Small intestine (tissue), 7 donors: ENCODE measurements at regions not wholly inside any gene's neighbourhood (a gene's known extent, or its start where the extent isn't known, plus 50 kb on each side); places are given as distances from the start of the nearest gene placed in this dataset.

Experiments used
- DNase-seq, 2 donors: peaks; one replicate each; pipeline versions ENCODE4 v3.0.0 to v3.0.0-alpha.2; 2013
- FAIRE-seq: peaks from 2 replicates; lab custom pipeline; 2012; peaks lifted over from hg19 to GRCh38; lab: Jason Lieb, UNC
- H3K27ac ChIP-seq, 3 donors: one replicate each; pipeline ENCODE4 v1.5.1; 2013; ENCODE audit warnings: low read length in 2 of 3, mild to moderate bottlenecking in 2 of 3, control low read depth in 1 of 3, inconsistent platforms in 1 of 3, low read depth in 1 of 3, moderate library complexity in 1 of 3
- H3K27me3 ChIP-seq, 3 donors: one replicate each; pipeline ENCODE4 v1.6.1; 2013; ENCODE audit warnings: low read length in 3 of 3, inconsistent platforms in 1 of 3; ENCODE audit not compliant: control insufficient read depth in 3 of 3, insufficient read depth in 3 of 3
- H3K36me3 ChIP-seq, 3 donors: one replicate each; pipeline ENCODE4 v1.6.1; 2013; ENCODE audit warnings: low read length in 3 of 3, inconsistent platforms in 1 of 3, low read depth in 1 of 3, mild to moderate bottlenecking in 1 of 3, moderate library complexity in 1 of 3; ENCODE audit not compliant: control insufficient read depth in 3 of 3, insufficient read depth in 2 of 3
- H3K4me1 ChIP-seq, 3 donors: one replicate each; pipeline ENCODE4 v1.6.1; 2013; ENCODE audit warnings: low read length in 2 of 3, inconsistent platforms in 1 of 3, low read depth in 1 of 3, mild to moderate bottlenecking in 1 of 3, moderate library complexity in 1 of 3; ENCODE audit not compliant: control insufficient read depth in 3 of 3, insufficient read depth in 2 of 3
- H3K4me3 ChIP-seq, 3 donors: one replicate each; pipeline ENCODE4 v1.5.1; 2013; ENCODE audit warnings: low read length in 3 of 3, control low read depth in 1 of 3, inconsistent platforms in 1 of 3, low read depth in 1 of 3, mild to moderate bottlenecking in 1 of 3, moderate library complexity in 1 of 3
- H3K9me3 ChIP-seq, 2 donors: one replicate each; pipeline ENCODE4 v1.6.1; 2013; ENCODE audit warnings: low read depth in 1 of 2, low read length in 1 of 2; ENCODE audit not compliant: control insufficient read depth in 2 of 2, insufficient read depth in 1 of 2
- WGBS, 3 donors: extraction: QIAGEN DNeasy Blood & Tissue Kit; methylation state at CpG; one replicate each; pipeline ENCODE4 v1.1.7; 2013; 5-methylcytosine and 5-hydroxymethylcytosine counted together
- donor health status: healthy with polysubstance abuse.
- donor health status: control.
- donor health status: control.
- donor health status: Bipolar disorder and iron deficiency.
- donor health status: healthy.

DNA sequence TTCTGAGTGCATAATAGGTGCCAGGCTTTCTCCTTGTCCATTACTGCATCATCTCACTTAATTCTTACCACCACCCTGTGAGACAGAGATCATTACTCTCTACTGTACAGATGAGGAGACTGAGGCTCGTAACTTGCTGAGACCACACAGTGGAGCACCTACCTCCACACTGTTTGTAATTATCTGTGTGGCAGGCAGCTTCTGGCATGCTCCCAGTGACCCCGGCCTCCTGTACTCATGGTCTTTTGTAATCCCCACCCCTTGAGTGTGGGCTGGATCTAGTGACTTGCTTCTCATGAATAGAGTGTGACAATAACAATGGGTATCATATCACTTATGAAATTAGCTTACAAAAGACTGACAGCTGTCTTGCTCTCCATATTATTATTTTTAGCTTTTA, 407.3 kb downstream of the MATN1 start:
- 70 to 77% (median 76%) methylated on average over 2 of the region's 2 CpGs for WGBS, 3 donors
- no peaks in the 10 kb centered on the region for H3K9me3 ChIP-seq
- H3K27ac ChIP-seq = no peak overlapping the region
- DNase-seq (no peak), FAIRE-seq (no peak)
- no peaks in the 10 kb centered on the region for H3K4me1 ChIP-seq
- no peak overlapping the region for H3K4me3 ChIP-seq
- H3K36me3 ChIP-seq = no peaks in the 10 kb centered on the region
- peaks cover 0 to 5% (median 2%) of the 10 kb centered on the region in 3 donors for H3K27me3 ChIP-seq

GRCh38 chr1:30315185-30315960, 408.0 kb downstream of the MATN1 start:
- Histone ChIP-seq H3K27me3 (peaks cover 0 to 3% (median 2%) of the 10 kb centered on the region in 3 donors), H3K9me3 (no peaks in the 10 kb centered on the region), H3K27ac (no peak overlapping the region), H3K36me3 (no peaks in the 10 kb centered on the region), H3K4me1 (no peaks in the 10 kb centered on the region), H3K4me3 (no peak overlapping the region)
- WGBS, 3 donors = 32 to 52% (median 48%) methylated on average over 4 of the region's 4 CpGs
- FAIRE-seq (no peak), DNase-seq (no peak)

- Histone ChIP-seq H3K36me3 (no peaks in the 10 kb centered on the region), H3K4me1 (no peaks in the 10 kb centered on the region), H3K9me3 (no peaks in the 10 kb centered on the region), H3K4me3 (no peak overlapping the region), H3K27ac (no peak overlapping the region), H3K27me3 (peaks cover 0 to 2% (median 2%) of the 10 kb centered on the region in 3 donors)
- WGBS, 3 donors = 45 to 64% (median 45%) methylated on average over 5 of the region's 5 CpGs
- DNase-seq = no peak
- no peak for FAIRE-seq
These were observed 408.8 kb downstream of the MATN1 start for GRCh38 chr1:30314591-30314990.

- no peaks in the 10 kb centered on the region for H3K4me1 ChIP-seq
- H3K4me3 ChIP-seq = no peak overlapping the region
- H3K9me3 ChIP-seq = no peaks in the 10 kb centered on the region
- peaks cover 0 to 2% (median 2%) of the 10 kb centered on the region in 3 donors for H3K27me3 ChIP-seq
- H3K27ac ChIP-seq = no peak overlapping the region
- FAIRE-seq (no peak), DNase-seq (no peak)
- no peaks in the 10 kb centered on the region for H3K36me3 ChIP-seq
- 69 to 77% (median 74%) methylated on average over 5 of the region's 5 CpGs for WGBS, 3 donors
These were observed 409.8 kb downstream of the MATN1 start for GRCh38 chr1:30313584-30313983.

GRCh38 chr1:30313176-30313575, 410.2 kb downstream of the MATN1 start:
- Histone ChIP-seq H3K9me3 (no peaks in the 10 kb centered on the region), H3K36me3 (no peaks in the 10 kb centered on the region), H3K4me3 (no peak overlapping the region), H3K27me3 (peaks cover 0 to 2% (median 2%) of the 10 kb centered on the region in 3 donors), H3K27ac (no peak overlapping the region), H3K4me1 (no peaks in the 10 kb centered on the region)
- DNase-seq (no peak), FAIRE-seq (no peak)
- 82 to 87% (median 83%) methylated on average over 6 of the region's 6 CpGs for WGBS, 3 donors

- H3K27me3 ChIP-seq = peaks cover 0 to 2% (median 0%) of the 10 kb centered on the region in 3 donors
- DNase-seq (no peak), FAIRE-seq (no peak)
- no peaks in the 10 kb centered on the region for H3K9me3 ChIP-seq
- no peak overlapping the region for H3K27ac ChIP-seq
- no peaks in the 10 kb centered on the region for H3K36me3 ChIP-seq
- 66 to 76% (median 69%) methylated on average over 7 of the region's 7 CpGs for WGBS, 3 donors
- H3K4me1 ChIP-seq = no peaks in the 10 kb centered on the region
- no peak overlapping the region for H3K4me3 ChIP-seq
These were observed 411.2 kb downstream of the MATN1 start for GRCh38 chr1:30312226-30312625.

- Histone ChIP-seq H3K27ac (no peak overlapping the region), H3K9me3 (no peaks in the 10 kb centered on the region), H3K4me3 (no peak overlapping the region), H3K36me3 (no peaks in the 10 kb centered on the region), H3K27me3 (peaks cover 0 to 2% (median 0%) of the 10 kb centered on the region in 3 donors), H3K4me1 (no peaks in the 10 kb centered on the region)
- DNase-seq = no peak
- FAIRE-seq = no peak
- WGBS, 3 donors = 83 to 100% (median 88%) methylated on average over 1 of the region's 1 CpG
These were observed 411.6 kb downstream of the MATN1 start for GRCh38 chr1:30311749-30312148.

DNA sequence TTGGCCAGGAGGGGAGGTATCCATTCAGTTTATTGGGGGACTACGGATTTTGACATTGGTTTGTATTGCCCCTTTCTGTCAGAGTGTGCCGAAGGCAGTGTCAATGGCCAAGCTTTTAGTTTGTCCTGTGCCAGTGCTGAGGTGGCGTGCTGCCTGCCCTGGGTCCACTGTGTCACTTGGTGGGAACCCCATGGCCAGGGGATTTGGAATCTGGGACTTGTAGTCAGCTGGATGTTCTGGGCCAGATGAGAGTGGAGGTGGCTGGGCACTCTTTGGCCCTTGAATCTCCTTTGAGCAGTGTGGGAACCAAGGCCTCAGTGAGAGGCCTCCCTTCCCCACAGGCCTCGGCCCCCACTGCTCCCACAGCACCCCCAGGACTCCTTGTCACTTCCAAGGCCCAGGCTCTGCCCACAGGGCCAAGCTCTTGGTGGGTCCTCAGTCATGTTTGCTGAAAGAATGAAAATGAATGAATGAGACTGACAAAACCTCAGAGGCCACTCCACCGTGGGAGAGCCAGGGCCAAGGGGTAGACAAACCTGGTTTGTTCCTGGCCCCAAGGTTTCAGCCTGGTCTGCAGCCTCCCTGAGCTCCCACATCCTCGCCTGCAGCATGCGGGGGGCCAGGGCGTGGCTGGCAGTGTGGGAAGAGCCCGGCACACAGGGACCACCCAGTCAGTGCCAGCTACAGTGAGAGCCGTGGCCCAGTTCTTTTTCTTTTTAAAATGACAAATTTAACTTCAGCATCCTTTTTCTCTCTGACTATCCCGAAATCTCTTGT, 412.2 kb downstream of the MATN1 start:
- no peaks in the 10 kb centered on the region for H3K36me3 ChIP-seq
- DNase-seq = no peak
- H3K9me3 ChIP-seq = no peaks in the 10 kb centered on the region
- H3K27ac ChIP-seq = no peak overlapping the region
- H3K4me3 ChIP-seq = no peak overlapping the region
- H3K27me3 ChIP-seq = peaks cover 0 to 2% (median 0%) of the 10 kb centered on the region in 3 donors
- 59 to 72% (median 62%) methylated on average over 11 of the region's 11 CpGs for WGBS, 3 donors
- FAIRE-seq = no peak
- no peaks in the 10 kb centered on the region for H3K4me1 ChIP-seq
